SH-SY5Y (cell line): ENCODE measurements at regions not wholly inside any gene's neighbourhood (a gene's known extent, or its start where the extent isn't known, plus 50 kb on each side); places are given as distances from the start of the nearest gene placed in this dataset.

ENCODE experiments used
- GATA2 ChIP-seq: IDR thresholded peaks from 2 replicates; pipeline ENCODE4 v1.6.1; 2011; ENCODE audit warnings: mild to moderate bottlenecking, low read depth, low read length
- GATA3 ChIP-seq: IDR thresholded peaks from 2 replicates; pipeline ENCODE4 v1.6.1; 2011; ENCODE audit warnings: low read depth, mild to moderate bottlenecking, low read length, moderate library complexity

DNA sequence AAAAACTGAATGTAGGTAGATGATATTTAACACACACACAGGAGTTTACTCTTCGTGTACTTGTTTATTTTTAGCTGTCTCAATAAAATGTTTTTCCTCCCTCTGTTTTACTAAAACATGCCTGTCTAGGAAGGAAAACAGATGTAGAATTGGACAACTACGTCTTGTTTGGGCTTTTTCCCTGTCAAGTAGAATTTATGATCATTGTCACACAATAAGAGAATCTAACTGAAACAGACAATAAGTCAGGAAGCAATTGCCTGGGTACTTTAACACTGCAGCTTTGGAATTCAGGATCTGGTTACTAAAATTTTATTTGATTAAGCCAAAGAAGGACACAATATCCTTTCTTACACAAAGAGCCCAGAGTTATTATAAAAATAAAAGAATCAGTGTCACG is 164.2 kb downstream of the ZDHHC21 start:
- TF ChIP-seq GATA2 (no peak), GATA3 (no peak)

GRCh38 chr9:14526504-14526903 is 166.7 kb downstream of the ZDHHC21 start:
- no peak for TF ChIP-seq GATA3

DNA sequence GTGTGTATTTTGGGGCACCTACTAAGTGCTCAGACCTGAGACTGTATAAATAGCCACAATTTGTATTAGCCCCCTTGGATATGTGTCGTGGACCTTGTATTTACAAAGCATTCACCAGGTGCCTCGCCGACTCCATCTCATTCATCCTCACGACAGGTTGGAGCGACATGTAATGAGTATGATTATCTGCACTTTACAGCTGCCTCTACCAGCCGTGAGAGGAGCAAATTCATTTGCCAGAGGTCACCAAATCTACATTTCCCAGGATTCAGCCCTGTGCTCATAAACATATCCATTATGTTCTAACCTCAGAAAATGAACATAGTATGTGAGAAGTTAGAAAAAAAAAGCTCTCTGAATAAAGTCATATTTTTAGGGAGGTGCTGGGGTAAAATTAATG is 167.4 kb downstream of the ZDHHC21 start:
- TF ChIP-seq GATA2, result no peak
- TF ChIP-seq GATA3, result no peak

GRCh38 chr9:14524873-14525515 is 168.2 kb downstream of the ZDHHC21 start:
- TF ChIP-seq GATA2 (0 out of 2 replicates have a peak, but pooled peaks have one; percentile 2), GATA3 (0 out of 2 replicates have a peak, but pooled peaks have one; percentile 7)

DNA sequence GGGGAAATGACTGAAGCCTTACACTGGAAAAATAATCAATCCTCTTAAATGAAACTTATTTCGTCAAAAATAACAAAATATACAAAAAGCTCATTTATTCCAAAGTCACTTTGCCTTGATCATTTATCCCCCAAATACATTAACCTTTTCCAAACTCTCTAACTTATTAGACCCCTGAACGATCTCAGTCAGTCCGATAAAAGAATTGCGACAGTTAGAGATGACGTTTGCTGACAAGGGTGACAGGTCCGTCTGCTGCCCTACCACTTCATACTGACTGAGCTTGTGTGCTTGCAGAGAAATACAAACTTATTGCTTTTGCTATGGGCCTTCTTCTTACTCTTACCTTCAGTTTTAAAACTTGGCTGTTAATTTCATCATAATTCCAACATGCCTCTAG is 169.7 kb downstream of the ZDHHC21 start:
- TF ChIP-seq GATA2 (no peak), GATA3 (no peak)

- no peak for TF ChIP-seq GATA3
- no peak for TF ChIP-seq GATA2
These were observed 170.4 kb downstream of the ZDHHC21 start for GRCh38 chr9:14522627-14523379.

GRCh38 chr9:14520341-14520740 is 172.9 kb downstream of the ZDHHC21 start:
- TF ChIP-seq GATA3 (no peak), GATA2 (no peak)

GRCh38 chr9:14517154-14517906 is 175.9 kb downstream of the ZDHHC21 start:
- peak; percentile 95 for TF ChIP-seq GATA2
- TF ChIP-seq GATA3, result peak; percentile 86

DNA sequence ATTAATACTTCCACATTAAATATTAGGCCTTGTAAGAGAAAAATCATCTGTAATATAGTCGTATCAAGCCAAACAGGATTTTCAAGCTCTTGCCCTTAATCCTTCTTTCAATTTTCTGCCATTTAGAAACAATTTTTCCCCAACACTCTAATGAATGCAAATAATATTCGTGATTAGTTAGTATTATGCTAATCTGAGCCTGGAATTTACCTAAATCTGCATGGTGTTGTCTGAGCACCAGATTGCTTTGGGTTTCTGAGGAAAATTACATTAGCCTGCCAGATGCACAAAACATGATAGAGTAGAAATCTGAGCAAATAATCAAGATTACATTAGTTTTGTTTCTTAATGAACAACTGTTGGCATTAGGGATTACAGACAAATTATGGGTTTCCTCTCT is 176.6 kb downstream of the ZDHHC21 start:
- TF ChIP-seq GATA2 (no peak), GATA3 (no peak)

DNA sequence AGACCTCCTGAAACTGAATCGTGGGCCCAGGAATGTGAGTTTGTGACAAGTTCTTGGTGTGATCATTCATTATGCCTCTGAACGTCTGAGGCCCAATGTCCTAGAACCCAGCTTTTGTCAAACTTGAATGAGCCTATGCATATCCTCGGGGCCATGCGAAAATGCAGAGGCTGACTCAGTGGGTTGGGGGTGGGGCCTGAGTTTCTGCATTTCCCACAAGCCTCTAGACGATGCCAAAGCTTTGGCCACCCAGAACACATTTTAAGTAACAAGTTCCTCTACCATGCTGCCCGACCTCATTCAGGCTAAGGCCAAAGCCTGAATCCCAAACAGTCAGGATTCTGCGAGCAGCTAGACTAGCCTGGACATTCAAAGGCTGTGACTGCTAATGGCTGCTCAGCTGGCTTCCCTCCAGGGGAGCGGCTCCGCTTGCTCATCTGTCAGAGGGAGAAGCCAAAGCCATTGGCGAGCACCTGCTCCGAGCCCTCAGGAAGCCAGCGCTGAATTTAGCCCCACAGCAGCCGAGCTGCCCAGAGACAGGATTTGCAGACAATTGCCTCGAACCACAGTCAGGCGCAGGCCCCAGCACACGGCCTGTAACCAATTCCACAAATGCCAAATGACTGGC is 177.5 kb downstream of the ZDHHC21 start:
- TF ChIP-seq GATA2 (0 out of 2 replicates have a peak, but pooled peaks have one; percentile 20), GATA3 (no peak)

- no peak for TF ChIP-seq GATA3
- no peak for TF ChIP-seq GATA2
These were observed 178.2 kb downstream of the ZDHHC21 start for GRCh38 chr9:14515049-14515448.

GRCh38 chr9:14512942-14513341 is 180.3 kb downstream of the ZDHHC21 start:
- no peak for TF ChIP-seq GATA3

GRCh38 chr9:14511452-14511851 is 181.8 kb downstream of the ZDHHC21 start:
- TF ChIP-seq GATA3 (no peak), GATA2 (no peak)

DNA sequence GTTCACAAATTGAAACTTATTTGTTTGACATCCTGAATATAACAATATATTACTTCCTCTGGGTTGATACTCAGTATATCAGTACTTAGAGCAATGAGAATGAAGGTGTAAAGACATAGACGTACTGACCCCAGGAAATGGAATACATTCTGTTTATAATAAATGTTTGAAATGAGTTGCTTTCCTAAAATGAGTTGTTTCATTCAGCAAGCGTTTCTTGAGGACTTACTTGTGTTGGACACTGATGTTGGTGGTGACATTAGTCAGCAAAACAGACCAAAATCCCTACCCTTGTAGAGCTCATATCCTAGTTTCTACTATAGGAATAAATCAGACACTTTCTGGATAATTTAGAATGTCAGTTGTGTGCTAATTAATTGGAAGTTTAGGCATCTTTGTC is 184.3 kb downstream of the ZDHHC21 start:
- TF ChIP-seq GATA3 (no peak), GATA2 (no peak)

DNA sequence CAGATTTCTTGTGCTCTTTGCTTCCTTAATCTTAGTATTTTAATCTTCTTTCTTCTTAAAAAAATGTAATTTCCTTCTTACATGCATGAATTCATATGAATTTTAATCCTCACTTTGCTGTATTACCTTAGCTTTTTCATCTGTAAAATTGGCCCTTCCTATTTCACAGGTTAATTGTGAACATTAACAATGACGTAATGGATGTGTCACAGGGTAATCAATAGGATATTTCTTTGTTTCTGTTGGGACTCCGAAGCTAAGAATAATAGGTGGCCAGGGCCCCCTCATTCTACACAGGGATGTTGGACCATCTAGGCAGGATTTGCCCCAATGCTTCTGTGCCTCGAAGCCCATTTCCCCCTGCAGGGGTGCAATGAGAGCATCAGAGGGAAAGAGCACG is 187.4 kb upstream of the NFIB start:
- TF ChIP-seq GATA3, result no peak
- no peak for TF ChIP-seq GATA2
